Endothelial cell of umbilical vein (primary cell): ENCODE measurements at regions not wholly inside any gene's neighbourhood (a gene's known extent, or its start where the extent isn't known, plus 50 kb on each side); places are given as distances from the start of the nearest gene placed in this dataset.

Source experiments
- BruUV-seq: library from RNA; stranded (reverse); fragments of 400-500 nt; replicated peaks from 2 replicates; lab custom pipeline; 2021; lab: Mats Ljungman, UMichigan
- CTCF ChIA-PET: fragments of 300-600, 350-600 bp; sonication (Branson Sonifier 250); formaldehyde crosslinking; loops from one replicate; lab custom pipeline; 2021; ENCODE audit warnings: antibody characterized with exemption, inconsistent platforms; lab: Charles Lee
- POLR2A ChIA-PET: fragments of 300-600, 350-600 bp; sonication (Branson Sonifier 250); formaldehyde crosslinking; loops from one replicate; lab custom pipeline; 2021; ENCODE audit warnings: antibody characterized with exemption, inconsistent platforms; lab: Charles Lee
- DNase-seq: peaks from one replicate; pipeline ENCODE4 v3.0.0-alpha.2; 2011; ENCODE audit warnings: low read depth, low spot score
- FAIRE-seq: peaks from 2 replicates; lab custom pipeline; 2011; peaks lifted over from hg19 to GRCh38; lab: Jason Lieb, UNC
- H2AFZ ChIP-seq: 2 replicates; pipeline ENCODE4 v1.6.0; 2012; ENCODE audit warnings: low read depth, low read length, control low read depth, inconsistent platforms
- H3K27ac ChIP-seq: 2 replicates; pipeline ENCODE4 v1.5.1; 2011; ENCODE audit warnings: low read depth, mild to moderate bottlenecking, control low read depth, low read length, moderate library complexity; ENCODE audit not compliant: insufficient read depth
- H3K27me3 ChIP-seq, 2 experiments: 2 replicates each; pipeline versions ENCODE4 v1.6.0 to v1.6.1; 2011; ENCODE audit warnings: low read length in 2 of 2, mixed read lengths in 1 of 2; ENCODE audit not compliant: control insufficient read depth in 2 of 2, insufficient read depth in 2 of 2
- H3K36me3 ChIP-seq, 2 experiments: 2 replicates in 1 of 2; 3 replicates in 1 of 2; pipeline ENCODE4 v1.5.1; 2011; ENCODE audit warnings: low read length in 2 of 2, mild to moderate bottlenecking in 1 of 2, moderate library complexity in 1 of 2; ENCODE audit not compliant: control insufficient read depth in 2 of 2, insufficient read depth in 2 of 2; ENCODE audit errors: extremely low read depth in 1 of 2
- H3K4me1 ChIP-seq: 3 replicates; pipeline ENCODE4 v1.5.1; 2011; ENCODE audit warnings: mild to moderate bottlenecking, low read length; ENCODE audit not compliant: control insufficient read depth, insufficient read depth; ENCODE audit errors: extremely low read depth
- H3K4me2 ChIP-seq: 2 replicates; pipeline ENCODE4 v1.6.1; 2011; ENCODE audit warnings: low read length, control low read depth, mixed read lengths; ENCODE audit not compliant: insufficient read depth
- H3K4me3 ChIP-seq, 3 experiments: fragments of 200-600 bp in 1 of 3; sonication (generic), shearing (Covaris generic) in 1 of 3; replicated peaks in 1 of 3; 2 replicates each; pipeline ENCODE4 v1.5.1; 2011 to 2016; ENCODE audit warnings: control low read depth in 3 of 3, low read length in 3 of 3, mild to moderate bottlenecking in 2 of 3, inconsistent platforms in 1 of 3, low read depth in 1 of 3, moderate library complexity in 1 of 3; ENCODE audit not compliant: insufficient read depth in 1 of 3
- H3K79me2 ChIP-seq: 2 replicates; pipeline ENCODE4 v1.6.0; 2012; ENCODE audit warnings: low read length, inconsistent platforms; ENCODE audit not compliant: control insufficient read depth, insufficient read depth
- H3K9ac ChIP-seq: replicated peaks from 2 replicates; pipeline ENCODE3; 2011; ENCODE audit warnings: low read length, control low read depth; ENCODE audit not compliant: insufficient read depth; ENCODE audit errors: extremely low read depth
- H3K9me1 ChIP-seq: replicated peaks from 3 replicates; pipeline ENCODE4 v1.6.0; 2011; ENCODE audit warnings: mild to moderate bottlenecking, low read length; ENCODE audit not compliant: control insufficient read depth, insufficient read depth; ENCODE audit errors: extremely low read depth
- H3K9me3 ChIP-seq: replicated peaks from 2 replicates; pipeline ENCODE4 v1.5.1; 2012; ENCODE audit warnings: low read length, inconsistent platforms; ENCODE audit not compliant: control insufficient read depth, insufficient read depth
- H4K20me1 ChIP-seq: replicated peaks from 2 replicates; pipeline ENCODE3; 2011; ENCODE audit warnings: mild to moderate bottlenecking, low read length; ENCODE audit not compliant: control insufficient read depth, insufficient read depth; ENCODE audit errors: extremely low read depth
- CTCF ChIP-seq, 2 donors: IDR thresholded peaks; 1 replicate in 1 of 2; 2 replicates in 1 of 2; pipeline ENCODE4 v1.5.1; 2011; ENCODE audit warnings: low read length in 2 of 2, mild to moderate bottlenecking in 2 of 2, moderate library complexity in 2 of 2, control low read depth in 1 of 2, inconsistent platforms in 1 of 2, low read depth in 1 of 2; ENCODE audit not compliant: insufficient read depth in 1 of 2; ENCODE audit errors: extremely low read depth in 1 of 2
- EZH2 ChIP-seq: IDR thresholded peaks from 2 replicates; pipeline ENCODE4 v1.6.1; 2012; ENCODE audit warnings: borderline replicate concordance, low read depth, mild to moderate bottlenecking, moderate library complexity, low read length, inconsistent platforms; ENCODE audit not compliant: severe bottlenecking
- FOS ChIP-seq: IDR thresholded peaks from 2 replicates; pipeline ENCODE4 v1.6.1; 2011; ENCODE audit warnings: mild to moderate bottlenecking, low read length, moderate library complexity, borderline replicate concordance; ENCODE audit not compliant: insufficient read depth
- GATA2 ChIP-seq: IDR thresholded peaks from 2 replicates; pipeline ENCODE4 v1.7.0; 2011; ENCODE audit warnings: low read depth, mild to moderate bottlenecking, moderate library complexity, mixed read lengths, low read length; ENCODE audit not compliant: insufficient read length, insufficient read depth
- JUN ChIP-seq: IDR thresholded peaks from 2 replicates; pipeline ENCODE4 v1.6.1; 2011; ENCODE audit warnings: borderline replicate concordance, low read depth; ENCODE audit not compliant: insufficient read length, insufficient read depth
- MYC ChIP-seq: IDR thresholded peaks from one replicate; pipeline ENCODE4 v1.6.1; 2011; ENCODE audit warnings: mild to moderate bottlenecking, low read depth, low read length
- POLR2A ChIP-seq: IDR thresholded peaks from 2 replicates; pipeline ENCODE4 v1.6.1; 2012; ENCODE audit warnings: low read depth, mild to moderate bottlenecking, control low read depth, low read length
- POLR2AphosphoS5 ChIP-seq: IDR thresholded peaks from 2 replicates; pipeline ENCODE4 v1.6.1; 2012; ENCODE audit warnings: low read depth, mild to moderate bottlenecking, control low read depth, low read length, moderate library complexity; ENCODE audit not compliant: insufficient read depth
- dilution Hi-C: fragments of 300-500 bp; cut with MboI; formaldehyde crosslinking; loops from one replicate; pipeline ENCODE4 v1.15.0; 2019; ENCODE audit warnings: low sequenced_read_pairs; ENCODE audit not compliant: extremely low pct_ligation_motif_present
- intact Hi-C: fragments of 100-400 bp; cut with micrococcal nuclease; formaldehyde crosslinking; loops from one replicate; pipeline ENCODE4 v1.10.0; 2022
- TF ChIP-seq, protein P1 (sequence below): IDR thresholded peaks from 2 replicates; pipeline ENCODE4 v1.6.1; 2011; ENCODE audit not compliant: insufficient read depth, insufficient read length

DNA sequence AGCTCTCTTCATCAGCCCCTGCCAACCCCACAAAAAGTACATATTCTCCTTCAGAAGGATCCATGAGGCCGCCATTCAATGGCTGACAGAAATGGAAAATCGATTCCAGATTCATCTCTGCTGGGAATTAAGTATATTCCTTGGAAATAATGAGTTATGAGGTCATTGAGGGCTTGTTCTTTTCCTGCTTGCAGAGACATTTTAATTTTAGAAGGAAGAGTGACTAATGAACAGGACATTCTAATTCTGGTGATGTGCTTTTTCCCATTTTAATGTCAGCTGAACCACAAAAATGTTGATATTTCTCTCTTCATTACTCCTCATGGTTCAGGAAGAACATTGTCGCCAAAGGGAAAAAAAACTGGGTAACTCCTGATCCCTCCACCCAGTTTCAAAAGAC lies 314.0 kb downstream of the PIK3R1 start:
- ChIA-PET CTCF (interaction anchor here (1.2 to 2.0 kb wide), 2 partner anchors 9 to 243 kb away, joined by 3 to 5 read pairs; no protein-coding TSS in a partner anchor), POLR2A (no interaction called here)
- peak; percentile 54 for TF ChIP-seq FOS
- no peak for TF ChIP-seq EZH2
- TF ChIP-seq CTCF (IDR thresholded peaks at IDR 0.05; ENCODE audit: extremely low read depth in 1 of 2, insufficient read depth in 1 of 2, low read depth in 1 of 2, low read length in 2 of 2) = no peak
- no peak for TF ChIP-seq MYC
- TF ChIP-seq POLR2A = no peak
- peak; percentile 38 for TF ChIP-seq JUN
- TF ChIP-seq POLR2AphosphoS5 = no peak
- TF ChIP-seq, protein P1, sequence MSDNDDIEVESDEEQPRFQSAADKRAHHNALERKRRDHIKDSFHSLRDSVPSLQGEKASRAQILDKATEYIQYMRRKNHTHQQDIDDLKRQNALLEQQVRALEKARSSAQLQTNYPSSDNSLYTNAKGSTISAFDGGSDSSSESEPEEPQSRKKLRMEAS = no peak
- no peak for TF ChIP-seq GATA2
- peaks cover 7 to 10% of the 10 kb centered on the region in 2 experiments for H3K27me3 ChIP-seq
- peaks cover 10% of the 10 kb centered on the region for H3K4me1 ChIP-seq
- no peak overlapping the region for H3K4me3 ChIP-seq
- no peak overlapping the region for H3K9ac ChIP-seq
- no TSS peak for BruUV-seq
- intact Hi-C loops = no loop called here
- DNase-seq (peak; percentile 26), FAIRE-seq (no peak)
- H3K27ac ChIP-seq = no peak overlapping the region
- H4K20me1 ChIP-seq = no peaks in the 10 kb centered on the region
- H3K4me2 ChIP-seq = peak overlapping the region; percentile 22
- no peak overlapping the region for H2AFZ ChIP-seq
- dilution Hi-C loops = no loop called here
- H3K9me3 ChIP-seq = no peaks in the 10 kb centered on the region
- no peaks in the 10 kb centered on the region for H3K79me2 ChIP-seq
- no peaks in the 10 kb centered on the region for H3K9me1 ChIP-seq
- H3K36me3 ChIP-seq = no peaks in the 10 kb centered on the region
